ENCODE measurements at regions not wholly inside any gene's neighbourhood (a gene's known extent, or its start where the extent isn't known, plus 50 kb on each side); places are given as distances from the start of the nearest gene placed in this dataset.
"Not testable (repeated sequence)": the region's sequence is repeated elsewhere in the genome, so short reads cannot be mapped to it uniquely, and the experiment has no call there.

- in situ Hi-C loops (cut with MboI; ENCODE audit: low sequenced_read_pairs, unreplicated experiment): no loop called here
- TF ChIP-seq CTCF (IDR thresholded peaks at IDR 0.05; ENCODE audit: borderline replicate concordance, control extremely low read depth, extremely low read depth, insufficient read depth, missing control alignments): no peak
- DNase-seq (ENCODE audit: low spot score): no peak
Observed at GRCh38 chr1:55876276-55877060, 661.3 kb upstream of the USP24 start.

DNA sequence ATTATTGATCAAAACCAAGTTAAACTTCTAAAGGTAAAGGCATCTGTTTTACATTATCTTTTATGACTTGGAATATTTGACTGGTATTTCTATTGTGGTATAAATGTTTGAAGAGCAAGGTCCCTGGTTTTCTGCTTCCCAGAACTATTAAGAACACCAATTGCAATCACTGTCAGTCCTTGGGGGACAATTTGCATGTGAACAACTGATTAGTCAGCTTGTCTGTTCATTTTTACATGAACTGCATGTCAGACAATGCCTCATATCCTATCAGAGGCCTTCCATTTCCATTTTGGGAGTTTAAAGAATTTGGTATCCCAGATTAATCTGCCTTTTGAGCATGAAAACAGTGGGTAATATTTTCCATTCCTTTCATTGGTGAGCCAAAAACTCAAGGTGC is 654.9 kb upstream of the USP24 start:
- in situ Hi-C loops (cut with MboI; ENCODE audit: low sequenced_read_pairs, unreplicated experiment): no loop called here
- DNase-seq (ENCODE audit: low spot score): no peak
- no peak for TF ChIP-seq CTCF (IDR thresholded peaks at IDR 0.05; ENCODE audit: borderline replicate concordance, control extremely low read depth, extremely low read depth, insufficient read depth, missing control alignments)

- in situ Hi-C loops (cut with MboI; ENCODE audit: low sequenced_read_pairs, unreplicated experiment): no loop called here
- no peak for DNase-seq (ENCODE audit: low spot score)
- no peak for TF ChIP-seq CTCF (IDR thresholded peaks at IDR 0.05; ENCODE audit: borderline replicate concordance, control extremely low read depth, extremely low read depth, insufficient read depth, missing control alignments)
Observed at GRCh38 chr1:55869065-55869464, 653.9 kb upstream of the USP24 start.

- DNase-seq (ENCODE audit: low spot score): no peak
- no peak for TF ChIP-seq CTCF (IDR thresholded peaks at IDR 0.05; ENCODE audit: borderline replicate concordance, control extremely low read depth, extremely low read depth, insufficient read depth, missing control alignments)
- in situ Hi-C loops (cut with MboI; ENCODE audit: low sequenced_read_pairs, unreplicated experiment): no loop called here
Observed at GRCh38 chr1:55868026-55868425, 652.9 kb upstream of the USP24 start.

- in situ Hi-C loops (cut with MboI; ENCODE audit: low sequenced_read_pairs, unreplicated experiment): no loop called here
- no peak for DNase-seq (ENCODE audit: low spot score)
- TF ChIP-seq CTCF (IDR thresholded peaks at IDR 0.05; ENCODE audit: borderline replicate concordance, control extremely low read depth, extremely low read depth, insufficient read depth, missing control alignments): no peak
Observed at GRCh38 chr1:55867304-55867843, 652.2 kb upstream of the USP24 start.

DNA sequence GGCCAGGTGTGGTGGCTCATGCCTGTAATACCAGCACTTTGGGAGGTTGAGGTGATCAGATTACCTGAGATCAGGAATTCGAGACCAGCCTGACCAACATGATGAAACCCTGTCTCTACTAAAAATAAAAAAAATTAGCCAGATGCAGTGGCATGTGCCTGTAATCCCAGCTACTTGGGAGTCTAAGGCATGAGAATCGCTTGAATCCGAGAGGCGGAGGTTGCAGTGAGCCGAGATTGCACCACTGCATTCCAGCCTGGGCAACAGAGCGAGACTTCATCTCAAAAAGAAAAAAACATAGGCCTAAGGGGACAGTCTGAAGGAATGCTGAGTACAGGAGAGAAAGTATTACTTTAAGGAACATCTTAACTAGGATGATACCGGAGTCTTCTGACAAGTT is 650.6 kb upstream of the USP24 start:
- DNase-seq (ENCODE audit: low spot score); in situ Hi-C loops (cut with MboI; ENCODE audit: low sequenced_read_pairs, unreplicated experiment): not testable (repeated sequence)

- in situ Hi-C loops (cut with MboI; ENCODE audit: low sequenced_read_pairs, unreplicated experiment): no loop called here
- DNase-seq (ENCODE audit: low spot score): no peak
- no peak for TF ChIP-seq CTCF (IDR thresholded peaks at IDR 0.05; ENCODE audit: borderline replicate concordance, control extremely low read depth, extremely low read depth, insufficient read depth, missing control alignments)
Observed at GRCh38 chr1:55864251-55864650, 649.1 kb upstream of the USP24 start.

Data from GM13976 (cell line).